NCI-H146 treated with DMSO at 0.1 percent for 48 hours (cell line): ENCODE measurements at regions not wholly inside any gene's neighbourhood (a gene's known extent, or its start where the extent isn't known, plus 50 kb on each side); places are given as distances from the start of the nearest gene placed in this dataset.
A peak's percentile ranks its signal among the peaks of the same experiment; 100 is the strongest.
"Not testable (repeated sequence)": the region's sequence is repeated elsewhere in the genome, so short reads cannot be mapped to it uniquely, and the experiment has no call there.

Experiments used
- DNase-seq: peaks from one replicate; lab custom pipeline; 2025; ENCODE audit not compliant: unreplicated experiment; lab: John Stamatoyannopoulos, UW

GRCh38 chr19:20397292-20397691, 168.3 kb downstream of the ZNF737 start:
- DNase-seq: no peak

- no peak for DNase-seq
These were observed 176.8 kb downstream of the ZNF737 start for GRCh38 chr19:20388706-20389225.

DNA sequence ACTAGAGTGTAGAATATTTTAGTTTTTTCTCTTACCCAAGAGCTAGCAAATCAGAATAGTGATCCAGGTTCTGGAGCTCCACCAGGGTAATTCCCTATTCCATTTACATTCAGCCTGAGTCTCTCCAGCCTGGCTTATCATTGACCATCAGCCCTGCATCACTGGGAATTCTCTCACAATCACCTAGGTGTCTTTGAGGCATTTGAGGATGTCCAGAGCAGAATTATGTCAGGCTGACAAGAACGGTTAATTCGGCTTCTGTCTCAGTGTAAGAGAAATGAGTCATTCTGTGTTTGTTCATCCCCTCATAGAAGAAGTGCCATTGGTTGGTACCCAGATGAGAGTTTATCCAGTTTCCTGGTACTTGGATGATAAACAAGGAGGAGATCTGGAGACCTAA, 180.5 kb downstream of the ZNF737 start:
- DNase-seq: no peak

DNA sequence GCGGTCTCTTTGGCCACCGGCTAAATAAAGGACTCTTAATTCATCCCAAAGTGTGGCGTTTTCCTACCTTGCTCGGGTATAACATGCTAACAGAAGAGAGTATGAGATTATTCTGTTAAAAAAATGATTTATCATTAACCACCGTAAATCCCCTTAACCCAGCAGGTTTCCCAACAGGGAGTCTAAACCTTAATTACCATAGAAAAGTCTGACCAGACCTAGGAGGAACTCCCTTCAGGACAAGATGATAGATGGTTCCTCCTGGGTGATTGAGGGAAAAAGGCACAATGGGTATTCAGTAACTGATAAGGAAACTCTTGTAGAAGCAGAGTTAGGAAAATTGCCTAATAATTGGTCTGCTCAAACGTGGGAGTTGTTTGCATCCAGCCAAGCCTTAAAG, 193.7 kb downstream of the ZNF737 start:
- no peak for DNase-seq

- DNase-seq: not testable (repeated sequence)
These were observed 194.3 kb downstream of the ZNF737 start for GRCh38 chr19:20371304-20371703.

- DNase-seq: peak; percentile 77
These were observed 197.7 kb downstream of the ZNF737 start for GRCh38 chr19:20367811-20368294.

- DNase-seq: no peak
These were observed 198.1 kb downstream of the ZNF486 start for GRCh38 chr19:20365146-20365545.

DNA sequence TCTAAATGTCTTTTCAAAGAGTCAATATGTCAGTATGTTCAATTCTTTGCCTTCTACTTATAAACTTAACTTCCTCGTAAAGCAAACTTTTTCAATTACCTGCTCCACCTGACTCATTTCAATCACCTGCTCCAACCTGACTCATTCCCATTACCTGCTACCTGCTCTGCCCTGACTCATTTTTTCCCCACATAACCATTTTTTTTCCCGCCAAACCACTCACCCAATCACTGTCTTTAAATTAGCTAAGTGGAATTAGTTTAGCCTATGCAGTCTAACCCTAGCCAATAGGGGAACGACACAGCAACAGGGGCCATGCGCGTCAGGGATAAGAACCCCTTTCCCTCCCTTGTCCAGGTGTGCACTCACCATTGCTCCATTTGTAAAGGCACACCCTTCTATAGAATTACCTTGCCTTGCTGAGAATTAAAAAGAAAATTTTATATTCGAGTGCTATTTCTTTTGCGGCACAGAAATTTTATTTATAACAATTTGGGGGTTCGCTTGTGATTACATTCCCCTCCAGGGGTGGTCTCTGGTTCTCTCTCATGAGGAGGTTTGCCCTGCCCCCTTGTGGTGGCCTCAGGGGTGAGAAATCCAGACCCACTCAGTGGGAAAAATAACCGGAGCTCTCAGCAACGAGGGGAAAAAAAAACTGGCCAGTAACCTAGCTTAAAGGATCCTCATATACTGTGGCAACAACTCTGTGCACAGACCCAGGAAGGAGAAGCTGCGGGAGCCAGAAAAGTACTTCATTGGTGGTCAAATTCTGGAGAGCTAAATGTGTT, 193.1 kb downstream of the ZNF486 start:
- DNase-seq: no peak

- DNase-seq: not testable (repeated sequence)
These were observed 191.9 kb downstream of the ZNF486 start for GRCh38 chr19:20358841-20359465.

DNA sequence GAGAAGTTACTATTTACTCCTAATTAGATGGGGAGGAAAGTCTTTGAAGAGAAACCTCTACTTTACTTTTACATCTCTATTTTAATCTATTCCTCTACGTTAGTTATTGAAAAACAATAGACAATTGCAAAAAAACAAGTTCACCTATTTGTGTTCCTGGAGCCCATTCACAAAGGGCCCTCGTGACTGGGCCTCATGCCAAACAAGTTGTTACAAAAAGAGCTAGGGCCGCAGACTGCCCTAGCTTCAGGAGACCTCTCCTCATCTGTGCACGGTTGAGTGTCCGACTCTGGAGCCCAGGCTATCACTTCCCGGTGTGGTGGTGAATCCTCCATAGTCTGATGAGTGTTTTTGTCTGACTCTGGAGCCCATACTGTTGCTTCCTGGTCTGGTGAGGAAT, 190.9 kb downstream of the ZNF486 start:
- no peak for DNase-seq

- DNase-seq: no peak
These were observed 184.2 kb downstream of the ZNF486 start for GRCh38 chr19:20351244-20351643.

DNA sequence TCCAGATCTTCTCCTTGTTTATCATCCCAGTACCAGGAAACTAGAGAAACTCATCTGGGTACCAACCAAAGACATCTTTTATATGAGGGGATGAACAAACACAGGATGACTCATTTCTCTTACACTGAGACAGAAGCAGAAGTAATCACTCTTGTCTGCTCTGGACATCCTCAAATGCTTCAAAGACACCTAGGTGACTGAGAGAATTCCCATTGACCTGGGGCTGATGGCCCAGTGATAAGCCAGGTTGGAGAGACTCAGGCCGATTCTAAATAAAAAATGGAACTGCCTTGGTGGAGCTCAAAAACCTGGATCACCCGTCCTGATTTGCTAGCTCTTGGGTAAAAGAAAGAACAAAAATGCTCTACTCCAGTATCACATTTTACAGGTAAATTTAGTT, 182.2 kb downstream of the ZNF486 start:
- DNase-seq: no peak

DNA sequence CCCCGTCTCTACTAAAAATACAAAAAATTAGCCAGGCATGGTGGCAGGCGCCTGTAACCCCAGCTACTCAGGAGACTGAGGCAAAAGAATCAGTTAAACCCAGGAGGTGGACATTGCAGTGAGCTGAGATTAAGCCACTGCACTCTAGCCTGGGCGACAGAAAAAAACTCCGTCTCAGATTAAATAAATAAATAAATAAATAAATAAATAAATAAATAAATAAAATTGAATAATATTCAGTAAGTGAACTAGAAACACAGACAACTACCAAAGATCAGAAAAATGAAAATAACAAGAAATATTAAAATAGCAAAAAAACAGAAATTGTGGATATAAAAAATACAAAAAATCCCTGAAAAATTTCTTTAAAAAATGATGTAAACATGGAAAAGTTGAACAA, 172.4 kb downstream of the ZNF486 start:
- no peak for DNase-seq

DNA sequence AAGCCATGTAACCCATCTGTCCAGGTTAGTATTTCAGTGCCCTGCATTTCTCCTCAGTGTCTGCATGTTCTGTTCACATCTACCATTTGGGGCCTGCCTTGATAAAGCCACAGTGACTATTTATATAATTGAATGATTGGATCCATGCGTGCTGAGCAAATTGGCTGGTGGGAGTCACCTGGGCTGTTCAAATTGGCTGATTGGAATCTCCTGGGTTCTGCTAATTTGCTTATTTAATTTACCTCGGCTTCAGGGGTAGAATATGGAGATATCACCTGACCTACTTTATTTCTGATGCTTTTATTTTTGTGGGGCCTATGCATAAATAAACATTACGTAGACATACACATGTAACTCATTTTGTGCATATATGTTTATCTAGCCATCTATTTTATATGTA, 167.7 kb downstream of the ZNF486 start:
- DNase-seq: no peak

- no peak for DNase-seq
These were observed 166.5 kb downstream of the ZNF486 start for GRCh38 chr19:20333508-20333907.

DNA sequence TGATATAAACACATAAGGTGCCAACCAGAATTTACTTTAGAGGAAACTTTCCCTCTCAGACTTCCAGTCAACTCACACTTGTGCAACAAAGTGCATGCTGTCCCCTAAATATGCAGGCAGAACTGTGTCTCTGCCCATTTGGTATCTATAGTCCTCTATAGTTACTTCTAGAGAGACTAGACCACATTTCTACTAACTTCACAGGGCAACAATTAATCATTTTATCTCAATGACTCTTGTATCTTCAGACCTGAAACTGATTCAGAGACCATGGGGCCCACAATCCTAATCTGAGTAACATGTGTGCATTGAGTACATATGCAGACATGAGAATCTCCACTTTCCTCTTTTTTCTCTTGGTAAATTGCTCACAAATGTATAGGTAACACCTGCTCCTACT, 158.1 kb downstream of the ZNF486 start:
- DNase-seq: no peak

DNA sequence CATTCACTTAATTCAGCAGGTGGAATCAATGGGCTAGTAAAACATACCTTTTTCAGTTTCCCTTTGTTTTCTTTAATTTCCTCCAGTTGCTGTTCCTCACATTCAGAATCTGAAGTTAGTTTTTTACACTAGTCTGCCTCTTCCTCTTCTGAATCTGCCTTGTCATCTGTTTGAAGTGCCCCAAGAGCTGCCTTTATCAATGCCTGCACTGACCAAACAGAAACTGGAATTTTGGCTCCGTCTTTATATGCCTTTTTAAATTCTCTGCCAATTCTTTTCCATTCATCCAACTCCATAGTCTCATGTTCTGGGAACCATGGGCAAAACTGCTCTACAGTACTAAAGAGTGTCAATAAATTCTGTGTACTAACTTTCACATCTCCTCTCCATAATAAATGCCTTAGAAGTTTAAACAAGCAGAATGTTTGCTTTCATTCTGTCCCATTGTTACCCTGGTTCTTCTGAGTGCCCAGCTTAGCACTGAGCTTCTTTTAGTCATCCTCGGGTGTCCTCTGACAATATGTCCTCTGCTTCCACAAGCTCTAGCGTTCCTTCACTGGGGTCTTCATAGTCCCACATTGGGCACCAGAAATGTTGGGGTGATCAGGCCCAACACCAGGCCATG, 154.2 kb downstream of the ZNF486 start:
- DNase-seq: no peak

GRCh38 chr19:20320191-20320590, 153.2 kb downstream of the ZNF486 start:
- no peak for DNase-seq

DNA sequence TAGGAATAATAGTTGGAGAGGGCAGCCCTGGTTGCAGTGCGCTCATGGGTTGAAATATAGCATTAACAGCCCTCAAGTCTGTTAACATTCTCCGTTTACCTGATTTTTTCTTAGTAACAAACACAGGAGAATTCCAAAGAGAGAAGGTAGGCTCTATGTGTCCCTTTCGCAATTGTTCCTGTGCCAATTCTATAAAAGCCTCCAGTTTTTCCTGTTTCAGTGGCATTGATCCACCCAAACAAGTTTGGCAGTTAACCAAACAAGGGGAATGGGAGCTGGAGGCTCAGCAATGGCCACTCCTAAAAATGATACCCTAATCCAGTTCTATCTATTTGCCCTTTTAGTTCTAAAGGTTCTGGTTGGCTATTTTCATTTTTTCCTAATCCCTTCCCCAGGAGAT, 151.6 kb downstream of the ZNF486 start:
- no peak for DNase-seq

DNA sequence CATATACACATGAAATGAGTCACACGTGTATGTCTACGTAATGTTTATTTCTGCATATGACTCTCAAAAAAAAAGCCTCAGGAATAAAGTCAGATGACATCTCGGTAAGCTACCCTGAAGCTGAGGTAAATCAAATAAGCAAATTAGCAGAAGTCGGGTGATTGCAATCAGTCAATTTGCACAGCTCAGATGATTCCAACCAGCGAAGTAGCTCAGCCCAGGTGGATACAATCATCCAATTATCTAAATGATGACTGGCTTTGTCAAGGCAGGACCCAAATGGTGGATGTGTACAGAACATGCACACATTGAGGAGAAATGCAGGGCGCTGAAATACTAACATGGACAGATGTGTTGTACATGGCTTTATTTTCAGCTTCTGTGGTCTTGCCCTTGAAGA, 148.5 kb downstream of the ZNF486 start:
- peak; percentile 69 for DNase-seq

DNA sequence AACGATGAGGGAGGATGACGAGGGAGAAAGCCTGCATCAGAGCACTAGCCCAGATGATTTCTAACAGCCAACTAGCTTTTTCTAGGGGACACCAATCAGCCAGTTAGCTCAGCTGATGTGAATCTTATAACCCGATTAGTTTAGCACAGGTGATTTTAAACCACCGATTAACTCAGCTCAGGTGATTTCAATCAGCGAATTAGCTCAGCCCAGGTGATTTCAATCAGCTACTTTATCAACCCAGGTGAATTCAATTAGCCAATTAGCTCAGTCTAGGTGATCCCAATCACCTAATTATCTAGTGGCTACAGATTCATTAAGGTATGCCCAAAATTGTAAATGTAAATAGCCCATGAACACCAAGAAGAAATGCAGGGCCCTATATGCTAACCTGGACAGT, 146.9 kb downstream of the ZNF486 start:
- no peak for DNase-seq

- DNase-seq: no peak
These were observed 140.1 kb downstream of the ZNF486 start for GRCh38 chr19:20307127-20307526.
